Endodermal cell (in vitro differentiated cells): ENCODE measurements at regions not wholly inside any gene's neighbourhood (a gene's known extent, or its start where the extent isn't known, plus 50 kb on each side); places are given as distances from the start of the nearest gene placed in this dataset.
A peak's percentile ranks its signal among the peaks of the same experiment; 100 is the strongest.

Source experiments
- DNase-seq: peaks from one replicate; pipeline ENCODE4 v3.0.0-alpha.2; 2017
- H3K27ac ChIP-seq: 2 replicates; pipeline ENCODE4 v1.5.1; 2013; ENCODE audit warnings: mild to moderate bottlenecking, low read depth, low read length, moderate library complexity
- H3K27me3 ChIP-seq: 2 replicates; pipeline ENCODE4 v1.6.1; 2013; ENCODE audit warnings: mild to moderate bottlenecking, low read length, moderate library complexity; ENCODE audit not compliant: insufficient read depth, control insufficient read depth, poor library complexity, severe bottlenecking
- H3K36me3 ChIP-seq: 2 replicates; pipeline ENCODE4 v1.7.0; 2013; ENCODE audit warnings: mild to moderate bottlenecking, low read length, moderate library complexity; ENCODE audit not compliant: control insufficient read depth, insufficient read depth
- H3K4me1 ChIP-seq: one replicate; pipeline ENCODE4 v1.7.0; 2013; ENCODE audit warnings: low read length; ENCODE audit not compliant: control insufficient read depth, insufficient read depth
- H3K4me3 ChIP-seq: 2 replicates; pipeline ENCODE4 v1.5.1; 2013; ENCODE audit warnings: mild to moderate bottlenecking, low read length, moderate library complexity
- H3K9ac ChIP-seq: 2 replicates; pipeline ENCODE4 v1.6.1; 2013; ENCODE audit warnings: mild to moderate bottlenecking, low read length, moderate library complexity; ENCODE audit not compliant: poor library complexity, severe bottlenecking; ENCODE audit errors: extremely low read depth
- H3K9me3 ChIP-seq: 2 replicates; pipeline ENCODE4 v1.6.1; 2013; ENCODE audit warnings: mild to moderate bottlenecking, low read length, moderate library complexity; ENCODE audit not compliant: control insufficient read depth
- H3K27ac Mint-ChIP-seq: 2 replicates; pipeline ENCODE4 v1.8.0; 2020; ENCODE audit warnings: mixed read lengths
- H3K27me3 Mint-ChIP-seq: 2 replicates; pipeline ENCODE4 v1.8.0; 2021; ENCODE audit warnings: mild to moderate bottlenecking, mixed read lengths; ENCODE audit not compliant: insufficient read depth
- H3K36me3 Mint-ChIP-seq: 2 replicates; pipeline ENCODE4 v1.8.0; 2020; ENCODE audit warnings: low read depth, mixed read lengths
- H3K4me1 Mint-ChIP-seq: 2 replicates; pipeline ENCODE4 v1.8.0; 2020; ENCODE audit warnings: mixed read lengths
- H3K4me3 Mint-ChIP-seq: 2 replicates; pipeline ENCODE4 v1.8.0; 2020; ENCODE audit warnings: mild to moderate bottlenecking, moderate library complexity, mixed read lengths
- H3K9me3 Mint-ChIP-seq: 2 replicates; pipeline ENCODE4 v1.8.0; 2020; ENCODE audit warnings: mild to moderate bottlenecking, mixed read lengths
- CTCF ChIP-seq: fragments of 200-600 bp; sonication (generic); conservative IDR thresholded peaks from 2 replicates; pipeline ENCODE4 v1.5.0; 2021; ENCODE audit warnings: antibody characterized with exemption, mild to moderate bottlenecking
- WGBS, 2 experiments: methylation state at CpG; one replicate each; pipeline versions ENCODE4 v1.1.5 to v1.1.7; 2013; ENCODE audit warnings: missing lambda C conversion rate in 2 of 2, mixed read lengths in 1 of 2; ENCODE audit not compliant: insufficient coverage in 1 of 2, insufficient read length in 1 of 2; 5-methylcytosine and 5-hydroxymethylcytosine counted together

GRCh38 chr10:81073155-81073554 lies 535.5 kb downstream of the SH2D4B start:
- Mint-ChIP-seq H3K36me3 (no peaks in the 10 kb centered on the region), H3K27ac (no peak overlapping the region), H3K4me3 (no peak overlapping the region), H3K27me3 (no peaks in the 10 kb centered on the region), H3K4me1 (no peaks in the 10 kb centered on the region), H3K9me3 (no peaks in the 10 kb centered on the region)
- Histone ChIP-seq H3K9me3 (no peaks in the 10 kb centered on the region), H3K9ac (no peak overlapping the region), H3K4me1 (no peaks in the 10 kb centered on the region), H3K27me3 (no peaks in the 10 kb centered on the region), H3K4me3 (no peak overlapping the region), H3K36me3 (no peaks in the 10 kb centered on the region), H3K27ac (no peak overlapping the region)
- no peak for DNase-seq
- WGBS, 2 experiments = 88% methylated on average over 2 of the region's 2 CpGs; no CpG with 5 or more reads in 1 of the 2 experiments
- TF ChIP-seq CTCF = no peak

GRCh38 chr10:81081887-81082620 lies 544.4 kb downstream of the SH2D4B start:
- WGBS, 2 experiments = 83% methylated on average over 1 to 3 of the region's 3 CpGs
- Histone ChIP-seq H3K9ac (no peak overlapping the region), H3K27me3 (no peaks in the 10 kb centered on the region), H3K4me3 (no peak overlapping the region), H3K36me3 (no peaks in the 10 kb centered on the region), H3K9me3 (no peaks in the 10 kb centered on the region), H3K27ac (no peak overlapping the region), H3K4me1 (no peaks in the 10 kb centered on the region)
- Mint-ChIP-seq H3K4me3 (no peak overlapping the region), H3K36me3 (no peaks in the 10 kb centered on the region), H3K27me3 (no peaks in the 10 kb centered on the region), H3K4me1 (no peaks in the 10 kb centered on the region), H3K9me3 (peaks cover 9% of the 10 kb centered on the region), H3K27ac (no peak overlapping the region)
- peak; percentile 79 for TF ChIP-seq CTCF
- peak; percentile 65 for DNase-seq

- Mint-ChIP-seq H3K4me3 (no peak overlapping the region), H3K27me3 (no peaks in the 10 kb centered on the region), H3K27ac (no peak overlapping the region), H3K4me1 (no peaks in the 10 kb centered on the region), H3K9me3 (peaks cover 9% of the 10 kb centered on the region), H3K36me3 (no peaks in the 10 kb centered on the region)
- H3K4me1 ChIP-seq = no peaks in the 10 kb centered on the region
- H3K27ac ChIP-seq = no peak overlapping the region
- no peak overlapping the region for H3K9ac ChIP-seq
- 89 to 94% methylated on average over 3 to 5 of the region's 5 CpGs for WGBS, 2 experiments
- DNase-seq = peak; percentile 49
- no peaks in the 10 kb centered on the region for H3K27me3 ChIP-seq
- no peak for TF ChIP-seq CTCF
- no peak overlapping the region for H3K4me3 ChIP-seq
- H3K9me3 ChIP-seq = no peaks in the 10 kb centered on the region
- H3K36me3 ChIP-seq = no peaks in the 10 kb centered on the region
Observed at GRCh38 chr10:81082621-81083376, 545.1 kb downstream of the SH2D4B start.
